HG02885 (cell line): ENCODE measurements at regions not wholly inside any gene's neighbourhood (a gene's known extent, or its start where the extent isn't known, plus 50 kb on each side); places are given as distances from the start of the nearest gene placed in this dataset.

Experiments used
- ATAC-seq: cut with Tn5 transposase; IDR thresholded peaks from one replicate; pipeline ENCODE4 v1.9.1; 2021; ENCODE audit warnings: mild to moderate bottlenecking; ENCODE audit not compliant: unreplicated experiment, poor library complexity

- ATAC-seq: no peak
Measured at GRCh38 chr5:3302228-3302627, 293.4 kb upstream of the IRX1 start.

- ATAC-seq: no peak
Measured at GRCh38 chr5:3301306-3301705, 294.3 kb upstream of the IRX1 start.

GRCh38 chr5:3300726-3301125, 294.9 kb upstream of the IRX1 start:
- ATAC-seq: no peak

GRCh38 chr5:3299441-3299840, 296.2 kb upstream of the IRX1 start:
- ATAC-seq: no peak

- ATAC-seq: no peak
Measured at GRCh38 chr5:3297853-3298252, 297.8 kb upstream of the IRX1 start.

- ATAC-seq: no peak
Measured at GRCh38 chr5:3288325-3288724, 307.3 kb upstream of the IRX1 start.

- ATAC-seq: no peak
Measured at GRCh38 chr5:3287516-3287915, 308.1 kb upstream of the IRX1 start.

- no peak for ATAC-seq
Measured at GRCh38 chr5:3285621-3286020, 310.0 kb upstream of the IRX1 start.

GRCh38 chr5:3284506-3284905, 311.1 kb upstream of the IRX1 start:
- ATAC-seq: no peak

GRCh38 chr5:3282841-3283240, 312.8 kb upstream of the IRX1 start:
- no peak for ATAC-seq

- no peak for ATAC-seq
Measured at GRCh38 chr5:3281366-3281765, 314.3 kb upstream of the IRX1 start.

GRCh38 chr5:3278643-3279042, 317.0 kb upstream of the IRX1 start:
- no peak for ATAC-seq

- peak; percentile 72 for ATAC-seq
Measured at GRCh38 chr5:3277590-3278196, 317.9 kb upstream of the IRX1 start.

GRCh38 chr5:3276896-3277295, 318.7 kb upstream of the IRX1 start:
- no peak for ATAC-seq

- no peak for ATAC-seq
Measured at GRCh38 chr5:3269395-3270169, 326.1 kb upstream of the IRX1 start.

GRCh38 chr5:3268760-3269330, 326.8 kb upstream of the IRX1 start:
- ATAC-seq: no peak

- ATAC-seq: no peak
Measured at GRCh38 chr5:3266861-3267260, 328.8 kb upstream of the IRX1 start.

GRCh38 chr5:3265936-3266335, 329.7 kb upstream of the IRX1 start:
- ATAC-seq: no peak

- ATAC-seq: no peak
Measured at GRCh38 chr5:3265131-3265885, 330.3 kb upstream of the IRX1 start.

- no peak for ATAC-seq
Measured at GRCh38 chr5:3262451-3262850, 333.2 kb upstream of the IRX1 start.

GRCh38 chr5:3261081-3261480, 334.6 kb upstream of the IRX1 start:
- no peak for ATAC-seq
